HL-60 (cell line): ENCODE measurements at regions not wholly inside any gene's neighbourhood (a gene's known extent, or its start where the extent isn't known, plus 50 kb on each side); places are given as distances from the start of the nearest gene placed in this dataset.

Experiments
- GABPA ChIP-seq: IDR thresholded peaks from 2 replicates; pipeline ENCODE4 v1.6.1; 2012; ENCODE audit warnings: low read depth
- TF ChIP-seq, protein P1 (sequence below): IDR thresholded peaks from one replicate; pipeline ENCODE4 v1.5.1; 2011; ENCODE audit warnings: low read length, control low read depth, inconsistent platforms; ENCODE audit not compliant: insufficient read depth

DNA sequence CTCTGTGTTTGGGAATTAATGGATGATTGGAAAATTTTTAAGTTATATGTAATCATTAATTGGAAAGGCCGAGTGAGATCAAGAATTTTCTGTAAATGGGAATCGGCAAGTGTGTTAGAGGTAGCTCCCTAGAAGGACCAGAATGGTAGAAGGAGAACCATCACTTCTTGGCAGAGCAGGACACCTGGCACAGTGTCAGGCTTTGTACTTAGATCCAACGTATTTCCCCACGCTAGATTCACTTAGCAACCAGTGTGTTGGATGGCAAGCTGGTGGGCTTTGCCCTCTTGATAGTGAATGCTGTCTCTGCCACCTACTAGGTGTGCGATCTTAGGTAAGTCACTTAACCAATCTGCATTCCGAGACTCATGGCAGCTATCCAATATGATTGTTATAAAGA lies 107.8 kb upstream of the ZNF438 start:
- TF ChIP-seq, protein P1, sequence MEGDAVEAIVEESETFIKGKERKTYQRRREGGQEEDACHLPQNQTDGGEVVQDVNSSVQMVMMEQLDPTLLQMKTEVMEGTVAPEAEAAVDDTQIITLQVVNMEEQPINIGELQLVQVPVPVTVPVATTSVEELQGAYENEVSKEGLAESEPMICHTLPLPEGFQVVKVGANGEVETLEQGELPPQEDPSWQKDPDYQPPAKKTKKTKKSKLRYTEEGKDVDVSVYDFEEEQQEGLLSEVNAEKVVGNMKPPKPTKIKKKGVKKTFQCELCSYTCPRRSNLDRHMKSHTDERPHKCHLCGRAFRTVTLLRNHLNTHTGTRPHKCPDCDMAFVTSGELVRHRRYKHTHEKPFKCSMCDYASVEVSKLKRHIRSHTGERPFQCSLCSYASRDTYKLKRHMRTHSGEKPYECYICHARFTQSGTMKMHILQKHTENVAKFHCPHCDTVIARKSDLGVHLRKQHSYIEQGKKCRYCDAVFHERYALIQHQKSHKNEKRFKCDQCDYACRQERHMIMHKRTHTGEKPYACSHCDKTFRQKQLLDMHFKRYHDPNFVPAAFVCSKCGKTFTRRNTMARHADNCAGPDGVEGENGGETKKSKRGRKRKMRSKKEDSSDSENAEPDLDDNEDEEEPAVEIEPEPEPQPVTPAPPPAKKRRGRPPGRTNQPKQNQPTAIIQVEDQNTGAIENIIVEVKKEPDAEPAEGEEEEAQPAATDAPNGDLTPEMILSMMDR, result no peak
- no peak for TF ChIP-seq GABPA
